GM21423 (cell line): ENCODE measurements at regions not wholly inside any gene's neighbourhood (a gene's known extent, or its start where the extent isn't known, plus 50 kb on each side); places are given as distances from the start of the nearest gene placed in this dataset.

Experiments
- ATAC-seq: cut with Tn5 transposase; IDR thresholded peaks from one replicate; pipeline ENCODE4 v1.9.1; 2021; ENCODE audit warnings: mild to moderate bottlenecking, moderate library complexity; ENCODE audit not compliant: unreplicated experiment

DNA sequence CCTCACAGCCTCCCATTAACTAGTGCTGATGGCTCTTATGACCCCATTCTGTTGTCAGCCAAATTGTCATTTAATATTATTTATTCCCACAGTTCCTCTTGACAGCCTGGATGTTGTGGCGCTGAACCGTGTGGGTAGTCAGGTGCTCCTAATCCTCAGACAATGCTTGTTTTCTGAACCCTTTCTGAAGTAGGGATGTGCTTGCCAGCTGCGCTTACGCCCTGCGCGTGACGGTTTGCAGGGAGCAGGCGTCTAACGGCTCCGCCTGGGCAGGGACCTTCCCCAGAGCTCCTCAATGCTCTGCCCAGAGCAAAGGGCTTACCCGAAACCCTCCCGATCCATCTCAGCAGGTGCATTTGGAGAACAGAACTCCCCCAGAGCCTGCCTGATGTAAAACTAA, 358.2 kb upstream of the MYT1L start:
- ATAC-seq = no peak

DNA sequence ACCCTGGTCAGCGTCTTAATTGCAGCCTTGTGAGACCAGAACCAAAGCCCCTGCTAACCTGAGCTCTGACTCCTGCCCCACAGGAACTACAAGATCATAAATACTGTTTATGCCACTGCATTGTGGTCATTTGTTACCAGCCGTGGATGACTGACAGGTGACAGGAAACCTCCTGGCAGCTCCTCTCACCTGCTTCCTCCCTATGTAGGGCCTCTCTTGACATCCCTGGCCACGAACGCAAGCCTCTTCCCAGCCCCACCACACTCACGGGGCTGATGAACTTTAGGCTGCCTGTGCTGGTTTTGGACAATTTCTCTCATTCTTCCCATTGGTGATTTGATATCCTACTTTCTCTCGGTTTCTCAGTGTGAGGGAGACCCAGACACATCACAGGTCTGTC, 357.2 kb upstream of the MYT1L start:
- ATAC-seq = no peak

DNA sequence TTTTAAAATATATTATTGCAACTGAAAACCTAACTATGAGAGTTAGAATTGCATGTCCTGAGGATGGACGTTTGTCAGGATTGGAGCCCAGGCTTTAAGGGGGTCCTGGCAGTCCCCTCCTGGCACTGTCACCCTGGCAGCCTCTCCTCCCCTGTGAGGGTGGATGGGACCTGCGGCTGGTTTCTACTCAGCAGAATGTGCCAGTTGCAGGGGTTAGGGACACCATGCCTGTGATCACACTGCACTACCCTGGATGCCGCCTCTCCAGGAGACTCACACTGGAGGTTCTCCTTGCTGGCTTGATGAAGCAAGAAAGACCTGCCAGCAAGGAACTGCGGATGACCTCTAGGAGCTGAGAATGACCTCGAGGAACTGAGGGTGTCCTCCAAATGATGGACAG, 356.7 kb upstream of the MYT1L start:
- no peak for ATAC-seq

DNA sequence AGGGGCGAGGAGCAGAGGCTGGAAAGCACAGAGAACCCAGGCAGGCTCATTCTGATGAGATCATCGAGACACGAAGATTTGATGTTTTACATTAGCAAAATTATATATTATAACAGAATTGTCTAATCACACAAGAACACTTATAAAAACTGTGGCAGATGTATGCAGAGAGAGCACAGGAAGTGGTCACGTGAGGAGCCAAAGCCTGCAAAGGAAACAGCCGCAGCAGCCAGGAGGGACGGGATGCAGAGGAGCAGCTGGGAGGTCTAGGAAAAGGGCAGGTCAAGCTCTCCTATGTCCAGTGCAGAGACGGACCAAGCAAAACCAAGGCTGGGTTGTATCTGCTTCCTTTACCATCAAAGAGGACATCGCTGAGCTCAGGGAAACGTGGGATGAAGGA, 355.1 kb upstream of the MYT1L start:
- ATAC-seq = no peak

DNA sequence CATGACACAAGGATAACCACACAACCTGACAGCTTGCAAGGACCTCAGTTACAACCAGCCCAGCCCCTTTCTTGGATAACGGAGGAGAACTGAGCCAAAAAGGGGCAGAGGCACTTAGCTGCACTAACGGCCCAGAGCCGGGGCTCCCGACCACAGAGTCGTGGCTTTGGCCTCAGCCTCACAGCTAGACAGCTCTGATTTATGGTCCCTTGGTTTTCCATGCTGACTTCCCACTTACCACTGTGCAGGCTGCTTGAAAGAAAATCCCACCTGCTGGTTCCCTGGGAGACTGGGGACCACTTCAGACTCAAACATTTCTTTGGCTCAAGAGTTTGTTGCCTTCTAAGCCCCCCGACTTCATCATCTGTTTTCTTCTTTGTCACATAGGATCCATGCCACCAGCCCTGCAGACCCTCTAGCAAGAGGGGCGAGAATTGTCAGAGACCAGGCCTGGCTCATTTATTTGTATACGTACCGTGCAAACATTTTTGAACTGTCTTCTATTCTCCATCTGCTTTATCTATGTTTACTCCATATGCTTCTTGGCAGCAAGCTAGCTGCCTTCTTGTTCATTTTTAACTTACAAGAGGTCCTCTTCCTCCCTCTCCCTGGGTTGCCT, 352.6 kb upstream of the MYT1L start:
- ATAC-seq = no peak

DNA sequence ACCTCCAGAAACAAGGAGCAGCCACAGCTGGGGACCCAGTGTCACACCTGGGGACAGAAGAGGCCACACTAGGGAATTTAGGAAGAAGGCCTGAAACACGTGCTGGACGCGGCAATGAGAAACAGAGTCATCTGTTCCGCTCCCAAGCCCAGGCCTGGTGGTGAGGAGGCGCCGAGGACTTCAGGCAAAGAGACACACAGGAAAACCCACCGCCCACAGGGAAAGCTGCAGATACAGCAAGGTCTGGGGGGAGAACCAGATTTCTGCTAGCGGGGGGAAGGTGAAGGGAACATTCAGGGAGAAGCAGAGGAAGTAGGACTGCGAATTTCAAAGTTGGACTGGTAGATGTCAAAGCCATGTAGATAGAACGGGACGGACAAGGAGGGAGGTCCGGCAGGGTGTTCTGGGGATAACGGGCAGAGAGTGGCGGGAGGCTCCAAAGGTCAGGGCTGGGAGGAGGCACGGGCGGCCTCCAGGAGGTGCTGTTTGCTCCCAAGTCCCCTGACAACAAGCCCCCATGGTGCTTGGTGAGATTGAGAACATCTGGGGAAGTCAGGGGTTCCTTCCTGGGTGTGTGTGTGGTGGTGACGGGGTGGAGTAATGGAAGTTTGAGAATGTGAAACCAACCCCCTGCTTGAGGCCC, 351.7 kb upstream of the MYT1L start:
- no peak for ATAC-seq

DNA sequence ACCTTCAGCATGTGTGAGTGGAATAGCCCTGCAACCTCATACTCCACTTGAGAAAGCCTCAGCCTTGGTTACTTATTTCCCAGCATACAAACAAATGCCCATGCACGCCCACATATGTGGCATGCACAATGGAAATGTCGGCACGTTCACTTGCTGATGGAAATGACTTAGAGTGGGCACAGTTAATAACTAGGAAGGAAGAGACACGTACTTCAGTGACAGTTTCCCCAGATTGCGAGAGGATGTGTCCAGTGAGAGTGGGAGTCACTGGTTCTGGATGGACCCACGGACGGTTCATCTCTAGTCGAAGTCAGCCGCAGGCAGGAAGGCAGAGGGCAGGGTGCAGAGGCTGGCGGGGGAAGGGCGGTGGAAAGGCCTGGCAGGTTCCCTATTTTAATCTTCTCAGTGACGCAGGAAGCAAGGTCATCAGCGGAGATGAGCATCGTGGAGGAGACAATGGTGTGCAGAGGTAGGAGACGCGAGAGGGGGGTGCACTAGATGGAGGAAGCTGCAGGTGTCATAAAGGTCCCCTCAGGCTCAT, 350.7 kb upstream of the MYT1L start:
- no peak for ATAC-seq

DNA sequence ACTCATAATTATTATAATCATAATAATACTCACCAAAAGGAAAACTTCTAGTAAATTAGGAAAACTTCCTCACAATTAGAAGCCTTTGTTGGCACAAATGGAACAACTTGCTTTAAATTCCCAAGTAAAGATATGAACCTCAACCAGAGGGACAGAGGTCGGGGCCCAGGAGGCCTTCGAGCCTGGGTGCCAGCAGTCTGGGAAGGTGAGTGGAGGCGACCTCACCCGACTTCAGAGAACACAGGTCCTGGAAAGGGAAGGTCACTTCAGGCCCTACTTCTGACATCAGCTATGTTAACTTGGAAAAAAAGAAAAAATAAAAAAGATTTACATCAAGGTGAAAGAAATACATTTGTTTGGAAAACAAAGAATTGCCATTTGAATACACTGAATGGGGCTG, 350.0 kb upstream of the MYT1L start:
- no peak for ATAC-seq

DNA sequence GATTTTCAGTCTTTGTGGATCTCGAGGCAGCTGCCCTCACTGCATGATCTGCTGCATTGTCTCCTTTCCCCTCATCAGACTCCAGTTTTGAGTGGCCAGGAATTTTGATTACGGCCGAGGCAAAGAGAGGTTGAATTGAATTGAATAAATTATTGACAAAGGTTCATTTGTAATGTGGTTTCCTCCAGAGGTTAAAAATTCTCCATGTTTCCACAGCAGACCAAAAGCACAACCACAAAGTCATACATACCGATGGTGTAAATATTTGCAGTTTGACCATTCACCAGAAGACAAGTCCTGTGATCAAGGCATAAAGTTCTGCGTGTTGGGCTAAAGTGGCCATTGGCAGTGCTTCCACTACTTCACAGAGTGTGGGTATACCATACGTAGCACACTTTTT, 343.8 kb upstream of the MYT1L start:
- ATAC-seq = no peak

DNA sequence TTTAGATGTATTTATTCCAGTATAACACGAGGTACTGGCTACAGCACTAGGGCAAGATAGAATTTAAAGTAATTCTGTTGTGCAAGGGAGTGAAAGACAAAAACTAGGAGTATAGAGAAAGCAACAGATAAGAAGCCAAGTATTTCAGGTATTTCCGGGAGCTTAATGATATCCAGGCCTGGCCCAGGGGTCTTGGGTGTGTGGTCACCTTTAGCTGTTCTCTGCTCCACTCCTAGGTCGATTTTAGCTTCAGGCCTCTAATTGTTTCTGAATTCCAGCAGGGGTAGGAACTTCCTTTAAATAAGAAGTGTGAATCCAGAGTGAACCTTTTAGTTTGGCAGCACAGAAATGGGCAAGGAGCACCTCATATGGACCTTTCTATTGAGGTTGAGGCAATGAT, 342.3 kb upstream of the MYT1L start:
- ATAC-seq = no peak

DNA sequence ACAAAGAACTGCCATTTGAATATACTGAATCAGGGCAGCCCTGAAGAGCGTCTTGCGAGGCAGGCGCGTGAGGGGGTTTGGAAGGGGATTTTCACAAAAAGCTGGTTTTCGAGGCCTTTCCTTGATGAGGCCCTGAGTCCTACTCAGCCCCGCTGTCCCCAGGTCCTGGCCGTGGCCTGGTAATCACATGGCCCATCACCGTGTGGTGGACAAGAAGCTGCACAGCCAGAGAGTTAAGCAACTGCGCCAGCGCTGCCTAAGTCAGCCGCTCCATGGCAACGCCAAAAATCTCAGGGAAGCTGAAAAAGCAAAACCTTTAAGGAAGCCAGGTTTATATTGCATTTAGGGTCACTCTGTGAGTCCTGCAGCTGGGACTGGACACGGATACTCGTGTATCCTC, 341.2 kb upstream of the MYT1L start:
- no peak for ATAC-seq

DNA sequence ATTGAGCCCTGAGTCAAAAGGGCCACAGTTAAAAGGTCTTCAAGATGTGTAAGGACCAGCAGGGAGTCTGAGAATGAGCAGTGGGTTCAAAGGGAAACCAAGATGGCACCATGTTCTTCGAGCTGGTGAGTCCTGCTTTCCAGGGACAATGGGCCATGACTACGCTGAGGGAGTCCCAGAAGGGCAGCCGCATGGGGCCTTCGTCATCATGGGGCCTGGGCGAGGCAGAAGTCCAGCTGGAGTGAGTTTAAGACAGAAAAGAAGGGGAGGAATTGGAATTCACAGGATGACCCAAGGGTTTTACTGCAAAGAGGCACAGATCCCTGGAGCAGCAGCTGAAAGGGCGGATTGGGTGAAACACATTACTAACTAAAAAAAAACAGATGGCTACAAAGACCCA, 340.8 kb upstream of the MYT1L start:
- ATAC-seq = no peak

DNA sequence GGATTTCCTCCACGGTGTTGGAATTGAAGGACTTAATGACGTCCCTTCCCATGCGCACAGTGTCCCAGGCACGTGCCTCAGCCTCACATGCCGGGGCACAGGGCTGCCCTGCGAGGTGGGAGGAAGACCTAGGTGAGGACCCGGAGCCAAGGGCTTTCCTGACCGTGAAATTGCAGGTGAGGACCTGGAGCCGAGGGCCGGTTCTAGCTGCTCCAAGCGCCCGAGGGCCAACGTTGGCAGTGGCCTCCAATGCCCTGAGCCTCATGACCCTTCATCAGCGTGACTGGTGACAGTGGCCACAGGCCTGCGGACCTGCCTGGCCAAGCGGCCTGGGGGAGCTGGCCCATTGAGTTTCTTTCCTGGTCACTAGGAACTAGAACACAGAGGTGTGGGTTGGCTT, 338.2 kb upstream of the MYT1L start:
- no peak for ATAC-seq

DNA sequence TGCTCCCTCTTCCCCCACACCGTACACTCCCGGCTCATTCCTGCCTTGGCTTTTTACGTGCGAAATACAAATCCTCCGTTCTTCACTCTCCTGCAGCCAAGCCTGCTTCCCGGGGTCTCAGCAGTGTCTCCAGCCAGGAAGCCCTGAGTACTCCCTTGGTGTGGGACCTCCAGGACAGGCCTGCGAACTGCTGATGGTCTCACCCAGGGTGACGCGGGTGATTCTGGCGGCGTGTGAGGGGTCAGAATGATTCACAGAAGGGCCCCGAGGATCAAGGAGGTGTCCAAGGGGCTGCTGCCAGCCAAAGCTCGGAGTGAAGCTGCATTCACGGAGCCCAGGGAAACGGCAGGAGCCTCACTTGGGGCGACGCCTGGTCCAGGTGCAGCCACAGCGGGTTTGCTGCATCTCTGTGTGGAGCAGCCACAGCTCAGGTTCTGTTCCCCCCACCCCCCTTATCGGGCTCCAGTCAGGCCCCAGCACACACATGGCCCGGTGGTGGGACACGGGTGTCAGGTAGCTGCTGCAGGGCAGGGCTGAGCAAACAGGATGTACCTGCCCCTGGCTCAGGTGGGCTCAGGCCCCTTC, 337.7 kb upstream of the MYT1L start:
- no peak for ATAC-seq

DNA sequence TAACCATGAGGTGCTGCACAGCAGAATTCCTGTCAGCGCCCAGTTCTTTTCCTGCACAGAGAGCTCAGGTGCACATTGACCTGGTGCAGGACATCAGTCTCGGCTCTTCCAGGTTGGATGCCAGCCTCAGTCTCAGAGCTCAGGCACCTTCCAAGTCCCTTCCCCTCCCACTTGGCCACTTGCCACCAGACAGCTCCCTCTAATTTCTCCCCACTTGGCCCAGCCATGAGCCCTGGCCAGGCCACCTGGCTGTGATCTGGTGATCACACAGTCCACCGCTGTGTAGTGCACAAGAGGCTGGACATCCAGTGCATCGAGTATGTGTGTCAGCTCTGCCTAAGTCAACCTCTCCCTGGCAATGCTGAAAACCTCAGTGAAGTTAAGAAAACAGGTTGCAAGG, 336.6 kb upstream of the MYT1L start:
- ATAC-seq = no peak

DNA sequence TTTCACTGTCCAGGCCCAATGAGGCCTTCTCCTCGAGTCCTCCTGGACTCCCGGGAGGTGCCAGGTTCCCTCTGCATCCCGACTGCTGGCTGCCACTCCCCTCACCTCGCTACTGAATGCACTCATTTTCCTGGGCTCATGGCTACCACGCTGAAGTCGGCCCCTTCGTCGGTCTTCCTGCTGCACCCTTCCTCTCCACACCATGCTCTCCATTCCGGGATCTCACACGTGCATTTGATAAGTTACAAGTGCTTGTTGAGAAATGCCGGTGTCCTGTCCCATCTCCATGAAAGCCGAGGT, 334.7 kb upstream of the MYT1L start:
- no peak for ATAC-seq

DNA sequence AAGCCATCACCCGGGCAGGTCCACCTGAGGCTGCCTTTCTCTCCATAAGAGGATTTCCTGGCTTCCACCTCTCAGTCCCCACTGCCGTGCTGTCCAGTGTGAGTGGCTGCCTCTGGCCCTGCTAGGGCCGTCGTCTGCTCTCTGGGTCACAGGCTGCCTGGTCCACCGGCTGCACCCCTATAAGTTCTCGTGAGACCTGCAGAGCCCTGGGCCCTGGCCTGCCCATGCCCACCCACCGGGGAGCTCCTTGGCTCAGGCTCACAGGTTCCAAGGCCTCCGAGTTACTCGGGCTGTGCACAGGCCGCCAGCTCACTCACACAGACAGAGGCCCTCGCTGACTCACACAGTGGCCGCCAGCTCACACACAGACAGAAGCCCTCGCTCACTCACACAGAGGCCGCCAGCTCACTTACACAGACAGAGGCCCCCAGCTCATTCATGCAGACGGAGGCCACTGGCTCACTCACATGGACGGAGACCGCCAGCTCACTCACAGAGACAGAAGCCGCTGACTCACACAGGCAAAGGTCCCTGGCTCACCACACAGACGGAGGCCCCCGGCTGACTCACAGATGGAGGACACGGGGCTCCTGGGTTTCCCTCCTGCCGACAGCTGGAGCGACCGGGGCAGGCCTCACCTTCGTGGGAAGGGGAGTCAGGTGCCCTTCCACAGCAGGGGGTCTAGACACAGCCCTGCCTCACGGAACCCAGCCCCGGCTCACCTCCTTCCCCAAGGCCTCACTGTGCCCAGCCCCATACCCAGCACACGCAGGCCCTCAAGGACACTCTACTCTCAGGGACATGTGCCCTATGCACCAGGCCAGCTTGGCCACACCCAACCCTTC, 334.1 kb upstream of the MYT1L start:
- no peak for ATAC-seq

DNA sequence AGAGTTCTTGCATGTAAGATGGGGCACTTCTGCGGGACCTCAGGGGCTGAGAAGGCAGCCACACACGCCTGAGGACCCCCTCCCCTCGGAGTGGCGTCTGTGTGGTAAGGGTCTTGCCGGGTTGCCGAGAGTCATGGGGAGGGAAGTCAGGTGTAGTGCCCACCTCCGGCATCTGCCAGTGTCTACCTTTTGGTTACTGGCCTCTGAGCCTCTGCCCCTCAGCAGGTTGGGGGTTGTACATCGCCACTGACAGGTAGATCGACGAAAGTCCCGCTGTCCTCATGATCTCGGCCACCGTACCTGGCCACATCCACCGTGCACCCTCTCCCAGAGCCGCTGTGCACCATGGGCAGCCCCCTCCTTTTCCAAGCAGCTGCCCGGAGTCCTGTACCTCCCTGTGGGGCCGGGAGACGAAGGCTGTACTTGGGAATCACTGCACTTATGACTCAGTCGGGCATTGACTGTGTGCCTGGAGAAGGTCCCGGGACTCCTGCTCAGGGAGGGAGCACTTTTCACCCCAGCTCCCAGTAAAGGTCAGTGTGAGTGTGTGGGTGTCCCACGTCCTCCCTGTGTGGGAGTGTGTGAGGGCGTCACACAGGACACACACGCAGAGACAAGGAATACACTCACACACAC, 332.4 kb upstream of the MYT1L start:
- ATAC-seq = no peak

DNA sequence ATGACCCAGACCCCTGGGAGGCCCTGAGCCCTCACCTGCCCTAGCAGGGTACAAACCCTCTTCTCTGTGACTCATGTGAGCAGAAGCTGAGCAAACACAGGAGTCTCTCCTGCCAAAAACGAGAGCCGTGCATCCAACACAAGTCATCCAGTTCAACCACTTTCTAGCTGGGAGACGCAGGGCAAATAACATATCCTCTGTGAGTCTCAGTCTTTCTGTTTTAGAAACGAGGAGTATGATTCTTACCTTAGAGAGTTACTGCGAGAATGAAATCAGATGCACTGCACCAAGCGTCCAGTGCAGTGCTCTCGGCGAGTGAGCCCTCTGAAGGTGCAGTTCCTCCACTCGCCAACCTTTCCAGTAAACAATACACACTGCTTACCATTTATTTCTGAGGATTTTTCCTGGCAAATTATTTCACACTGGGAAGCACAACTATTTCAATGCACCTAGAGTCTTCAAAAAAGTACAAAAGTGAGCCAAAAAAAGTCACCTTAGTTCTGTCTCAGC, 331.8 kb upstream of the MYT1L start:
- no peak for ATAC-seq

DNA sequence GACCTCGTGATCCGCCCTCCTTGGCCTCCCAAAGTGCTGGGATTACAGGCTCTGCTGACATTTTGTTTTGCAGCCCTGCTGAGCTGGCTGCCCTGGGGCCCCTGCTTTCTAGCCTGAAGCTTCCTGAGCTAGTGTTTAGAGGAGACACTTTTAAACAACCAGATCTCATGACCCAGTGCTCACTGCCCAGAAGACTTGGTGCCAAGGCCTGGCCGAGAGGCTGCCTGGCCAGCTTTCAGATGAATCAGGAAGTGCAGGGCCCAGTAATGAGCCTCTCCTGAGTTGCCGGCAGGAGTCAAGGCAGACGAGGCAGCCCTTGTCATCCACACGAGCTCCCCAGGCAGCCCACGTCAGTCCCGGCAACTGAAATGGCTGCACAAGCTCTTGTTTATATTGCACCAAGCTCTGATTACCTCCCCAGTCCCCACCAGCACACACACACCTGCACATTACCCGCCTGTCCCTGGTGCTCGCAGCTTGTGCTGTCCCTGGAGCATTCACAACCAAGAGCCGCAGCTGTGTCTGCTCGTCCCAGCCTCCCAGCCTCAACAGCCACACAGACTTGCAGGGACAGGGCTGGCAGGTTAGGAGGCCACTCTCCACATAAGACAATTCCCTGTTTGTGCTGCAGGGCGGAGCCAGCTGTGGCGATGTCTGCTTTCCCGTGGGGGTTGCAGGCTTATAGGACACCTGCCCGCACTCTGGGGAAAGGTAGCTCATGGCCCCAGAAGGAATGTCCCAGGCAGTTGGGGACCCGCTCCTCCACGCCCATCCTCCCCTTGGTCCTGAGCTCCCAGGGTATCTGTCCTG, 331.2 kb upstream of the MYT1L start:
- no peak for ATAC-seq
